NCI-H2107 treated with DMSO at 0.1 percent for 48 hours (cell line): ENCODE measurements at regions not wholly inside any gene's neighbourhood (a gene's known extent, or its start where the extent isn't known, plus 50 kb on each side); places are given as distances from the start of the nearest gene placed in this dataset.

ENCODE experiments used
- DNase-seq: peaks from one replicate; lab custom pipeline; 2025; ENCODE audit not compliant: unreplicated experiment; lab: John Stamatoyannopoulos, UW

GRCh38 chr3:88535563-88535962 lies 385.8 kb downstream of the C3orf38 start:
- no peak for DNase-seq

- no peak for DNase-seq
These were observed 393.2 kb downstream of the C3orf38 start for GRCh38 chr3:88542916-88543315.

GRCh38 chr3:88572450-88572849 lies 422.7 kb downstream of the C3orf38 start:
- DNase-seq = no peak

GRCh38 chr3:88573472-88573871 lies 423.7 kb downstream of the C3orf38 start:
- no peak for DNase-seq

- DNase-seq = no peak
These were observed 424.4 kb downstream of the C3orf38 start for GRCh38 chr3:88574146-88574545.

- no peak for DNase-seq
These were observed 434.7 kb downstream of the C3orf38 start for GRCh38 chr3:88584451-88584850.

GRCh38 chr3:88586121-88586640 lies 436.4 kb downstream of the C3orf38 start:
- no peak for DNase-seq

- DNase-seq = no peak
These were observed 439.4 kb downstream of the C3orf38 start for GRCh38 chr3:88589138-88589537.

- DNase-seq = no peak
These were observed 445.3 kb downstream of the C3orf38 start for GRCh38 chr3:88595026-88595425.

GRCh38 chr3:88596451-88596850 lies 446.7 kb downstream of the C3orf38 start:
- no peak for DNase-seq

- no peak for DNase-seq
These were observed 461.1 kb downstream of the C3orf38 start for GRCh38 chr3:88610820-88611219.

- no peak for DNase-seq
These were observed 462.1 kb downstream of the C3orf38 start for GRCh38 chr3:88611826-88612326.

- no peak for DNase-seq
These were observed 466.7 kb downstream of the C3orf38 start for GRCh38 chr3:88616413-88616812.

- no peak for DNase-seq
These were observed 467.5 kb downstream of the C3orf38 start for GRCh38 chr3:88617283-88617682.

GRCh38 chr3:88618021-88618645 lies 468.4 kb downstream of the C3orf38 start:
- DNase-seq = no peak

GRCh38 chr3:88621586-88621985 lies 471.8 kb downstream of the C3orf38 start:
- DNase-seq = no peak

- DNase-seq = no peak
These were observed 473.9 kb downstream of the C3orf38 start for GRCh38 chr3:88623709-88624108.

GRCh38 chr3:88626456-88627120 lies 476.8 kb downstream of the C3orf38 start:
- no peak for DNase-seq

- DNase-seq = no peak
These were observed 478.5 kb upstream of the EPHA3 start for GRCh38 chr3:88628901-88629300.

- DNase-seq = no peak
These were observed 475.2 kb upstream of the EPHA3 start for GRCh38 chr3:88632226-88632625.

- no peak for DNase-seq
These were observed 466.8 kb upstream of the EPHA3 start for GRCh38 chr3:88640581-88640980.

- no peak for DNase-seq
These were observed 466.3 kb upstream of the EPHA3 start for GRCh38 chr3:88641033-88641604.
